ENCODE measurements at regions not wholly inside any gene's neighbourhood (a gene's known extent, or its start where the extent isn't known, plus 50 kb on each side); places are given as distances from the start of the nearest gene placed in this dataset.
"Not testable (repeated sequence)": the region's sequence is repeated elsewhere in the genome, so short reads cannot be mapped to it uniquely, and the experiment has no call there.

GRCh38 chr13:34358811-34359513, 541.0 kb downstream of the RFC3 start:
- Mint-ChIP-seq H3K9me3 (no peaks in the 10 kb centered on the region), H3K4me3 (no peak overlapping the region)
- CTCF ChIA-PET = no interaction called here

GRCh38 chr13:34360702-34361101, 542.8 kb downstream of the RFC3 start:
- Mint-ChIP-seq H3K27ac (no peak overlapping the region), H3K27me3 (no peaks in the 10 kb centered on the region), H3K4me3 (no peak overlapping the region), H3K36me3 (no peaks in the 10 kb centered on the region), H3K9me3 (no peaks in the 10 kb centered on the region), H3K4me1 (no peaks in the 10 kb centered on the region)
- DNase-seq = no peak
- CTCF ChIA-PET = no interaction called here

More at GRCh38 chr13:34358811-34359513, 541.0 kb downstream of the RFC3 start:
- Mint-ChIP-seq H3K27me3 (no peaks in the 10 kb centered on the region), H3K36me3 (no peaks in the 10 kb centered on the region), H3K27ac (no peak overlapping the region), H3K4me1 (no peaks in the 10 kb centered on the region)
- no peak for DNase-seq

GRCh38 chr13:34361560-34361959, 543.6 kb downstream of the RFC3 start:
- no peak for DNase-seq
- no peaks in the 10 kb centered on the region for H3K4me1 Mint-ChIP-seq
- no peak overlapping the region for H3K4me3 Mint-ChIP-seq
- no peaks in the 10 kb centered on the region for H3K27me3 Mint-ChIP-seq
- H3K36me3 Mint-ChIP-seq = no peaks in the 10 kb centered on the region
- H3K27ac Mint-ChIP-seq = no peak overlapping the region
- peaks cover 2% of the 10 kb centered on the region for H3K9me3 Mint-ChIP-seq
- CTCF ChIA-PET = no interaction called here

- H3K9me3 Mint-ChIP-seq = peaks cover 3% of the 10 kb centered on the region
- CTCF ChIA-PET = no interaction called here
- H3K27me3 Mint-ChIP-seq = no peaks in the 10 kb centered on the region
- no peaks in the 10 kb centered on the region for H3K36me3 Mint-ChIP-seq
- H3K4me3 Mint-ChIP-seq = no peak overlapping the region
- no peak for DNase-seq
- H3K4me1 Mint-ChIP-seq = no peaks in the 10 kb centered on the region
- H3K27ac Mint-ChIP-seq = no peak overlapping the region
Observed at GRCh38 chr13:34363266-34363665, 545.3 kb downstream of the RFC3 start.

- Mint-ChIP-seq H3K4me1 (no peaks in the 10 kb centered on the region), H3K4me3 (no peak overlapping the region), H3K27ac (no peak overlapping the region), H3K27me3 (no peaks in the 10 kb centered on the region), H3K9me3 (peaks cover 3% of the 10 kb centered on the region), H3K36me3 (no peaks in the 10 kb centered on the region)
- CTCF ChIA-PET = no interaction called here
- DNase-seq = no peak
Observed at GRCh38 chr13:34364633-34365032, 546.7 kb downstream of the RFC3 start.

- Mint-ChIP-seq H3K4me3 (no peak overlapping the region), H3K36me3 (no peaks in the 10 kb centered on the region), H3K9me3 (peaks cover 3% of the 10 kb centered on the region), H3K27ac (no peak overlapping the region), H3K27me3 (no peaks in the 10 kb centered on the region), H3K4me1 (no peaks in the 10 kb centered on the region)
- DNase-seq = no peak
- CTCF ChIA-PET = no interaction called here
Observed at GRCh38 chr13:34369931-34370330, 552.0 kb downstream of the RFC3 start.

- Mint-ChIP-seq H3K27ac (no peak overlapping the region), H3K27me3 (no peaks in the 10 kb centered on the region), H3K4me3 (no peak overlapping the region)
Observed at GRCh38 chr13:34371108-34371507, 553.2 kb downstream of the RFC3 start.

GRCh38 chr13:34371645-34372395, 553.9 kb downstream of the RFC3 start:
- Mint-ChIP-seq H3K27me3 (no peaks in the 10 kb centered on the region), H3K4me3 (no peak overlapping the region), H3K9me3 (no peaks in the 10 kb centered on the region), H3K36me3 (no peaks in the 10 kb centered on the region), H3K4me1 (no peaks in the 10 kb centered on the region), H3K27ac (no peak overlapping the region)
- DNase-seq = no peak
- CTCF ChIA-PET = no interaction called here

More at GRCh38 chr13:34371108-34371507, 553.2 kb downstream of the RFC3 start:
- Mint-ChIP-seq H3K4me1 (no peaks in the 10 kb centered on the region), H3K9me3 (peaks cover 3% of the 10 kb centered on the region), H3K36me3 (no peaks in the 10 kb centered on the region)
- CTCF ChIA-PET = no interaction called here
- DNase-seq = no peak

GRCh38 chr13:34372581-34372980, 554.6 kb downstream of the RFC3 start:
- no peaks in the 10 kb centered on the region for H3K4me1 Mint-ChIP-seq
- H3K9me3 Mint-ChIP-seq = no peaks in the 10 kb centered on the region
- no peaks in the 10 kb centered on the region for H3K36me3 Mint-ChIP-seq
- DNase-seq = no peak
- CTCF ChIA-PET = no interaction called here
- no peaks in the 10 kb centered on the region for H3K27me3 Mint-ChIP-seq
- H3K4me3 Mint-ChIP-seq = no peak overlapping the region
- no peak overlapping the region for H3K27ac Mint-ChIP-seq

- CTCF ChIA-PET = no interaction called here
- no peaks in the 10 kb centered on the region for H3K4me1 Mint-ChIP-seq
- no peaks in the 10 kb centered on the region for H3K9me3 Mint-ChIP-seq
Observed at GRCh38 chr13:34376483-34376882, 558.5 kb downstream of the RFC3 start.

GRCh38 chr13:34381228-34381627, 560.8 kb upstream of the NBEA start:
- no peaks in the 10 kb centered on the region for H3K9me3 Mint-ChIP-seq

More at GRCh38 chr13:34376483-34376882, 558.5 kb downstream of the RFC3 start:
- Mint-ChIP-seq H3K27me3 (no peaks in the 10 kb centered on the region), H3K27ac (no peak overlapping the region), H3K36me3 (no peaks in the 10 kb centered on the region), H3K4me3 (no peak overlapping the region)
- DNase-seq = no peak

GRCh38 chr13:34383728-34384127, 558.3 kb upstream of the NBEA start:
- Mint-ChIP-seq H3K9me3 (no peaks in the 10 kb centered on the region), H3K27ac (no peak overlapping the region), H3K4me3 (no peak overlapping the region), H3K4me1 (no peaks in the 10 kb centered on the region), H3K27me3 (no peaks in the 10 kb centered on the region), H3K36me3 (no peaks in the 10 kb centered on the region)
- no peak for DNase-seq
- CTCF ChIA-PET = no interaction called here

More at GRCh38 chr13:34381228-34381627, 560.8 kb upstream of the NBEA start:
- no peaks in the 10 kb centered on the region for H3K36me3 Mint-ChIP-seq
- no peaks in the 10 kb centered on the region for H3K27me3 Mint-ChIP-seq
- no peak overlapping the region for H3K4me3 Mint-ChIP-seq
- CTCF ChIA-PET = no interaction called here
- no peak overlapping the region for H3K27ac Mint-ChIP-seq
- DNase-seq = no peak
- no peaks in the 10 kb centered on the region for H3K4me1 Mint-ChIP-seq

- DNase-seq, H3K27me3 Mint-ChIP-seq, H3K9me3 Mint-ChIP-seq, H3K36me3 Mint-ChIP-seq, H3K27ac Mint-ChIP-seq, H3K4me3 Mint-ChIP-seq, CTCF ChIA-PET, H3K4me1 Mint-ChIP-seq: not testable (repeated sequence)
Observed at GRCh38 chr13:34386229-34386628, 555.8 kb upstream of the NBEA start.

GRCh38 chr13:34391076-34391475, 551.0 kb upstream of the NBEA start:
- H3K9me3 Mint-ChIP-seq = peaks cover 10% of the 10 kb centered on the region
- H3K27me3 Mint-ChIP-seq = no peaks in the 10 kb centered on the region
- no peak overlapping the region for H3K27ac Mint-ChIP-seq
- H3K36me3 Mint-ChIP-seq = no peaks in the 10 kb centered on the region
- CTCF ChIA-PET = no interaction called here
- no peak for DNase-seq
- no peak overlapping the region for H3K4me3 Mint-ChIP-seq
- no peaks in the 10 kb centered on the region for H3K4me1 Mint-ChIP-seq

GRCh38 chr13:34401696-34402095, 540.4 kb upstream of the NBEA start:
- no peaks in the 10 kb centered on the region for H3K36me3 Mint-ChIP-seq
- H3K9me3 Mint-ChIP-seq = peaks cover 1% of the 10 kb centered on the region

More at GRCh38 chr13:34401696-34402095, 540.4 kb upstream of the NBEA start:
- no peak for DNase-seq
- Mint-ChIP-seq H3K4me3 (no peak overlapping the region), H3K27ac (no peak overlapping the region), H3K4me1 (no peaks in the 10 kb centered on the region), H3K27me3 (no peaks in the 10 kb centered on the region)
- CTCF ChIA-PET = no interaction called here
